ENCODE measurements at regions not wholly inside any gene's neighbourhood (a gene's known extent, or its start where the extent isn't known, plus 50 kb on each side); places are given as distances from the start of the nearest gene placed in this dataset.

DNA sequence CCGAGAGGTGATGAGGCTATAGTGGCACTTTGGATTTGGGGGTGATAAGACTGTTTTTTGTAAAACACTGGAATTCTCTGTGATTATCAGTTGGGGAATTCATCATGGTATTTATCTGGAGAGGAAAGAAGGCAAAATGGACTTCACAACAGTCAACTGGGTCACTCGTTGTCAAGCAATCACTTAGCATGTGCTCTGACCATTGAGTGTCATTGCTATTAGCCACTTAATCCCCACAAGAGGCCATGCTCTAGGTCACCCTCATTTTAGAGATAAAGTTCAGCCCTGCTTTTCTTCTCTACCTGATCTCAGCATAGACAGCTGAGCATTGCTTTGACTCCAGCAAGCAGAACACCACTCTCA lies 160.1 kb upstream of the PITX1 start:
- TF ChIP-seq, protein P1, sequence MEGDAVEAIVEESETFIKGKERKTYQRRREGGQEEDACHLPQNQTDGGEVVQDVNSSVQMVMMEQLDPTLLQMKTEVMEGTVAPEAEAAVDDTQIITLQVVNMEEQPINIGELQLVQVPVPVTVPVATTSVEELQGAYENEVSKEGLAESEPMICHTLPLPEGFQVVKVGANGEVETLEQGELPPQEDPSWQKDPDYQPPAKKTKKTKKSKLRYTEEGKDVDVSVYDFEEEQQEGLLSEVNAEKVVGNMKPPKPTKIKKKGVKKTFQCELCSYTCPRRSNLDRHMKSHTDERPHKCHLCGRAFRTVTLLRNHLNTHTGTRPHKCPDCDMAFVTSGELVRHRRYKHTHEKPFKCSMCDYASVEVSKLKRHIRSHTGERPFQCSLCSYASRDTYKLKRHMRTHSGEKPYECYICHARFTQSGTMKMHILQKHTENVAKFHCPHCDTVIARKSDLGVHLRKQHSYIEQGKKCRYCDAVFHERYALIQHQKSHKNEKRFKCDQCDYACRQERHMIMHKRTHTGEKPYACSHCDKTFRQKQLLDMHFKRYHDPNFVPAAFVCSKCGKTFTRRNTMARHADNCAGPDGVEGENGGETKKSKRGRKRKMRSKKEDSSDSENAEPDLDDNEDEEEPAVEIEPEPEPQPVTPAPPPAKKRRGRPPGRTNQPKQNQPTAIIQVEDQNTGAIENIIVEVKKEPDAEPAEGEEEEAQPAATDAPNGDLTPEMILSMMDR (IDR thresholded peaks at IDR 0.05), result no peak
- TF ChIP-seq POLR2A (IDR thresholded peaks at IDR 0.05), result no peak
- TF ChIP-seq POLR2AphosphoS5 (IDR thresholded peaks at IDR 0.05), result no peak
